Small intestine (tissue), 7 donors: ENCODE measurements at regions not wholly inside any gene's neighbourhood (a gene's known extent, or its start where the extent isn't known, plus 50 kb on each side); places are given as distances from the start of the nearest gene placed in this dataset.
"Not testable (repeated sequence)": the region's sequence is repeated elsewhere in the genome, so short reads cannot be mapped to it uniquely, and the experiment has no call there.

Source experiments
- DNase-seq, 2 donors: peaks; one replicate each; pipeline versions ENCODE4 v3.0.0 to v3.0.0-alpha.2; 2013
- FAIRE-seq: peaks from 2 replicates; lab custom pipeline; 2012; peaks lifted over from hg19 to GRCh38; lab: Jason Lieb, UNC
- H3K27ac ChIP-seq, 3 donors: one replicate each; pipeline ENCODE4 v1.5.1; 2013; ENCODE audit warnings: low read length in 2 of 3, mild to moderate bottlenecking in 2 of 3, control low read depth in 1 of 3, inconsistent platforms in 1 of 3, low read depth in 1 of 3, moderate library complexity in 1 of 3
- H3K27me3 ChIP-seq, 3 donors: one replicate each; pipeline ENCODE4 v1.6.1; 2013; ENCODE audit warnings: low read length in 3 of 3, inconsistent platforms in 1 of 3; ENCODE audit not compliant: control insufficient read depth in 3 of 3, insufficient read depth in 3 of 3
- H3K36me3 ChIP-seq, 3 donors: one replicate each; pipeline ENCODE4 v1.6.1; 2013; ENCODE audit warnings: low read length in 3 of 3, inconsistent platforms in 1 of 3, low read depth in 1 of 3, mild to moderate bottlenecking in 1 of 3, moderate library complexity in 1 of 3; ENCODE audit not compliant: control insufficient read depth in 3 of 3, insufficient read depth in 2 of 3
- H3K4me1 ChIP-seq, 3 donors: one replicate each; pipeline ENCODE4 v1.6.1; 2013; ENCODE audit warnings: low read length in 2 of 3, inconsistent platforms in 1 of 3, low read depth in 1 of 3, mild to moderate bottlenecking in 1 of 3, moderate library complexity in 1 of 3; ENCODE audit not compliant: control insufficient read depth in 3 of 3, insufficient read depth in 2 of 3
- H3K4me3 ChIP-seq, 3 donors: one replicate each; pipeline ENCODE4 v1.5.1; 2013; ENCODE audit warnings: low read length in 3 of 3, control low read depth in 1 of 3, inconsistent platforms in 1 of 3, low read depth in 1 of 3, mild to moderate bottlenecking in 1 of 3, moderate library complexity in 1 of 3
- H3K9me3 ChIP-seq, 2 donors: one replicate each; pipeline ENCODE4 v1.6.1; 2013; ENCODE audit warnings: low read depth in 1 of 2, low read length in 1 of 2; ENCODE audit not compliant: control insufficient read depth in 2 of 2, insufficient read depth in 1 of 2
- WGBS, 3 donors: extraction: QIAGEN DNeasy Blood & Tissue Kit; methylation state at CpG; one replicate each; pipeline ENCODE4 v1.1.7; 2013; 5-methylcytosine and 5-hydroxymethylcytosine counted together
- donor health status: healthy with polysubstance abuse.
- donor health status: control.
- donor health status: control.
- donor health status: Bipolar disorder and iron deficiency.
- donor health status: healthy.

- no peaks in the 10 kb centered on the region for H3K36me3 ChIP-seq
- H3K4me3 ChIP-seq: no peak overlapping the region
- 41 to 60% (median 42%) methylated on average over 1 of the region's 1 CpG for WGBS, 3 donors
- H3K27me3 ChIP-seq: no peaks in the 10 kb centered on the region
- no peak for DNase-seq
- no peak overlapping the region for H3K27ac ChIP-seq
- FAIRE-seq: no peak
- no peaks in the 10 kb centered on the region for H3K4me1 ChIP-seq
- no peaks in the 10 kb centered on the region for H3K9me3 ChIP-seq
These were observed 1325.6 kb downstream of the HACE1 start for GRCh38 chr6:103534095-103534494.

- Histone ChIP-seq H3K4me1 (no peaks in the 10 kb centered on the region), H3K4me3 (no peak overlapping the region), H3K9me3 (no peaks in the 10 kb centered on the region), H3K36me3 (no peaks in the 10 kb centered on the region), H3K27me3 (no peaks in the 10 kb centered on the region), H3K27ac (no peak overlapping the region)
- FAIRE-seq (no peak), DNase-seq (no peak)
- WGBS, 3 donors: 79 to 85% (median 80%) methylated on average over 8 of the region's 8 CpGs
These were observed 1337.7 kb downstream of the HACE1 start for GRCh38 chr6:103522045-103522444.

GRCh38 chr6:103516336-103516735, 1343.4 kb downstream of the HACE1 start:
- DNase-seq (no peak), FAIRE-seq (no peak)
- Histone ChIP-seq H3K4me3 (no peak overlapping the region), H3K9me3 (no peaks in the 10 kb centered on the region), H3K36me3 (no peaks in the 10 kb centered on the region), H3K27ac (no peak overlapping the region), H3K27me3 (no peaks in the 10 kb centered on the region), H3K4me1 (no peaks in the 10 kb centered on the region)
- WGBS, 3 donors: 36 to 53% (median 44%) methylated on average over 3 of the region's 3 CpGs

GRCh38 chr6:103507052-103507451, 1352.7 kb downstream of the HACE1 start:
- FAIRE-seq: no peak

GRCh38 chr6:103505155-103505518, 1354.6 kb downstream of the HACE1 start:
- H3K36me3 ChIP-seq: no peaks in the 10 kb centered on the region
- no peaks in the 10 kb centered on the region for H3K4me1 ChIP-seq
- no peaks in the 10 kb centered on the region for H3K27me3 ChIP-seq
- DNase-seq (no peak), FAIRE-seq (no peak)
- no peaks in the 10 kb centered on the region for H3K9me3 ChIP-seq
- WGBS, 3 donors: 52 to 81% (median 79%) methylated on average over 2 of the region's 2 CpGs
- H3K27ac ChIP-seq: no peak overlapping the region
- H3K4me3 ChIP-seq: no peak overlapping the region

More at GRCh38 chr6:103507052-103507451, 1352.7 kb downstream of the HACE1 start:
- Histone ChIP-seq H3K27me3 (no peaks in the 10 kb centered on the region), H3K4me1 (no peaks in the 10 kb centered on the region), H3K4me3 (no peak overlapping the region), H3K27ac (no peak overlapping the region), H3K36me3 (no peaks in the 10 kb centered on the region), H3K9me3 (no peaks in the 10 kb centered on the region)
- no peak for DNase-seq

- no peaks in the 10 kb centered on the region for H3K36me3 ChIP-seq
- H3K27ac ChIP-seq: no peak overlapping the region
- H3K4me1 ChIP-seq: no peaks in the 10 kb centered on the region
- no peaks in the 10 kb centered on the region for H3K9me3 ChIP-seq
- H3K4me3 ChIP-seq: no peak overlapping the region
- no peaks in the 10 kb centered on the region for H3K27me3 ChIP-seq
- WGBS, 3 donors: 22 to 58% (median 27%) methylated on average over 1 of the region's 1 CpG
- peak; percentile 76 for FAIRE-seq
- DNase-seq: no peak
These were observed 1355.1 kb downstream of the HACE1 start for GRCh38 chr6:103504501-103505154.

GRCh38 chr6:103496588-103496987, 1363.1 kb downstream of the HACE1 start:
- H3K4me3 ChIP-seq, H3K9me3 ChIP-seq, H3K27me3 ChIP-seq, FAIRE-seq, H3K4me1 ChIP-seq, H3K36me3 ChIP-seq, DNase-seq, H3K27ac ChIP-seq: not testable (repeated sequence)
- 82 to 94% (median 86%) methylated on average over 8 to 11 of the region's 11 CpGs for WGBS, 3 donors

- no peaks in the 10 kb centered on the region for H3K4me1 ChIP-seq
- no peaks in the 10 kb centered on the region for H3K36me3 ChIP-seq
- no peaks in the 10 kb centered on the region for H3K27me3 ChIP-seq
- FAIRE-seq (no peak), DNase-seq (no peak)
- no peaks in the 10 kb centered on the region for H3K9me3 ChIP-seq
- no peak overlapping the region for H3K27ac ChIP-seq
- WGBS, 3 donors: 73 to 79% (median 76%) methylated on average over 3 of the region's 3 CpGs
- H3K4me3 ChIP-seq: no peak overlapping the region
These were observed 1403.1 kb downstream of the HACE1 start for GRCh38 chr6:103456652-103457051.

- FAIRE-seq (no peak), DNase-seq (no peak)
- no peaks in the 10 kb centered on the region for H3K4me1 ChIP-seq
- no peak overlapping the region for H3K4me3 ChIP-seq
- no peak overlapping the region for H3K27ac ChIP-seq
- H3K9me3 ChIP-seq: no peaks in the 10 kb centered on the region
- H3K27me3 ChIP-seq: no peaks in the 10 kb centered on the region
- no peaks in the 10 kb centered on the region for H3K36me3 ChIP-seq
- WGBS, 3 donors: 83 to 90% (median 84%) methylated on average over 1 of the region's 1 CpG
These were observed 1404.4 kb downstream of the HACE1 start for GRCh38 chr6:103455275-103455674.
